Activated CD8-positive, alpha-beta T cell treated with anti-CD3 and anti-CD28 coated beads, Interleukin-2, amount 10 ng/mL, durations not matched to agents 7 days and 5 days (primary cell): ENCODE measurements at regions not wholly inside any gene's neighbourhood (a gene's known extent, or its start where the extent isn't known, plus 50 kb on each side); places are given as distances from the start of the nearest gene placed in this dataset.
"Not testable (repeated sequence)": the region's sequence is repeated elsewhere in the genome, so short reads cannot be mapped to it uniquely, and the experiment has no call there.

Experiments used
- ATAC-seq: fragments of 150-1000 bp; cut with Tn5 transposase; one replicate; pipeline ENCODE4 v1.10.0; 2021; ENCODE audit warnings: moderate library complexity
- CTCF ChIA-PET: fragments of 350-600 bp; sonication (Branson Sonifier 250); formaldehyde crosslinking; loops from one replicate; lab custom pipeline; 2021; ENCODE audit warnings: antibody characterized with exemption; lab: Charles Lee
- POLR2A ChIA-PET: fragments of 350-600 bp; sonication (Branson Sonifier 250); formaldehyde crosslinking; loops from one replicate; lab custom pipeline; 2021; ENCODE audit warnings: antibody characterized with exemption; lab: Charles Lee
- DNase-seq: peaks from one replicate; pipeline ENCODE4 v3.0.0-alpha.2; 2020
- H3K27ac Mint-ChIP-seq: one replicate; pipeline ENCODE4 v1.8.0; 2021; ENCODE audit warnings: mild to moderate bottlenecking, mixed read lengths
- H3K27me3 Mint-ChIP-seq: one replicate; pipeline ENCODE4 v1.8.0; 2021; ENCODE audit warnings: low read depth, mixed read lengths
- H3K36me3 Mint-ChIP-seq: one replicate; pipeline ENCODE4 v1.8.0; 2021; ENCODE audit warnings: low read depth, mixed read lengths
- H3K4me1 Mint-ChIP-seq: one replicate; pipeline ENCODE4 v1.8.0; 2021; ENCODE audit warnings: low read depth, mixed read lengths
- H3K4me3 Mint-ChIP-seq: one replicate; pipeline ENCODE4 v1.8.0; 2021; ENCODE audit warnings: mild to moderate bottlenecking, mixed read lengths
- H3K9me3 Mint-ChIP-seq: one replicate; pipeline ENCODE4 v1.8.0; 2022; ENCODE audit warnings: mixed read lengths; ENCODE audit not compliant: insufficient read depth

DNA sequence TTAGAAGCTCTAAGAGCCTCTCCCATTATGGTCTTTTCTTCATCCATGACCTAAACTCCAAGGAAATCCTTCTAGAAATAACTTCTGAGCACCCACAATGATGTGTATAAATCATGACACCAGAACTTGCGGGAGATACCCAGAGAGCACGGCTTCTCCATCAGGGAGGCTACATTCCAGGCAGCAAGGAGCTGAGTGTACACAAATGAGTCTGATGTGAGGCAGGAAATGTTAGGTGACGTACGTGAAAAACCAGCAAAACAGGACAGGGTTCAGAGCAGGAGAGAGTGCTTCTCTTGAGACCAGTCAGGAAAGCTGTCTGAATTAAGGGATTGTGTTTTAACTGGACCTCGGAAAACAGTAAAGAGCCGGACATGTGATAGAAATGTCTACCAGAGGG is 58.1 kb upstream of the MRPS9 start:
- ATAC-seq, H3K9me3 Mint-ChIP-seq, POLR2A ChIA-PET, DNase-seq, H3K4me1 Mint-ChIP-seq, H3K27ac Mint-ChIP-seq, CTCF ChIA-PET, H3K4me3 Mint-ChIP-seq, H3K27me3 Mint-ChIP-seq, H3K36me3 Mint-ChIP-seq: not testable (repeated sequence)

DNA sequence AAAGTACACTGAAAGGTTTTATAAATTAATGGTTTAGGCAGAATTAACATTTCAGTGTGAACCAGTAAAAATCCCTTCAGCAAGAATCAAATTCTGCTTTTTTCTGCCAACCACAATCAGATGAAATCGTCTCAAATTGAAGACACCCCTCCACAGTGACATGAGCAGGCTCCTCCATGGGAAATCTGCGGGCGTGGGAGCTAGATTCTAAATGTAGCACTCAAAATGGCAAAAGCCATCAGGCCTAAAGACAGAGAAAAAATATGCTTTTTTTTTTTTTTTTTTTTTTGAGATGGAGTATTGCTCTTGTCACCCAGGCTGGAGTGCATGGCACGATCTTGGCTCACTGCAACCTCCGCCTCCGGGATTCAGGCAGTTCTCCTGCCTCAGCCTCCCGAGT is 55.8 kb upstream of the MRPS9 start:
- Mint-ChIP-seq H3K4me3 (no peak overlapping the region), H3K9me3 (no peaks in the 10 kb centered on the region), H3K27ac (no peak overlapping the region), H3K36me3 (no peaks in the 10 kb centered on the region), H3K4me1 (peaks cover 3% of the 10 kb centered on the region), H3K27me3 (no peaks in the 10 kb centered on the region)
- ChIA-PET CTCF (no interaction called here), POLR2A (no interaction called here)
- ATAC-seq (no peak), DNase-seq (no peak)
